H1 (cell line): ENCODE measurements at regions not wholly inside any gene's neighbourhood (a gene's known extent, or its start where the extent isn't known, plus 50 kb on each side); places are given as distances from the start of the nearest gene placed in this dataset.

Experiments
- CTCF ChIA-PET: fragments of 300-600 bp; sonication (Branson Sonifier 250); formaldehyde crosslinking; loops from one replicate; lab custom pipeline; 2021; ENCODE audit not compliant: partially characterized antibody; lab: Charles Lee
- POLR2A ChIA-PET: fragments of 300-600 bp; sonication (Branson Sonifier 250); formaldehyde crosslinking; loops from one replicate; lab custom pipeline; 2021; ENCODE audit warnings: inconsistent platforms; ENCODE audit not compliant: partially characterized antibody; lab: Charles Lee
- DNase-seq, 2 experiments: peaks; one replicate each; pipeline versions ENCODE4 v3.0.0 to v3.0.0-alpha.2; 2010 to 2022; ENCODE audit warnings: low spot score in 2 of 2, low read depth in 1 of 2, mixed read lengths in 1 of 2
- FAIRE-seq: peaks from 2 replicates; lab custom pipeline; 2011; peaks lifted over from hg19 to GRCh38; lab: Jason Lieb, UNC
- H2AFZ ChIP-seq: 2 replicates; pipeline ENCODE4 v1.8.1; 2012; ENCODE audit warnings: low read length, inconsistent platforms
- H2AK5ac ChIP-seq: 2 replicates; pipeline ENCODE4 v1.6.1; 2013; ENCODE audit warnings: low read depth, low read length
- H2BK120ac ChIP-seq: replicated peaks from 2 replicates; pipeline ENCODE3; 2013; ENCODE audit warnings: low read depth, low read length, inconsistent platforms
- H2BK12ac ChIP-seq: 2 replicates; pipeline ENCODE4 v1.6.1; 2013; ENCODE audit warnings: low read depth, low read length
- H2BK15ac ChIP-seq: 2 replicates; pipeline ENCODE4 v1.6.1; 2013; ENCODE audit warnings: low read length
- H2BK20ac ChIP-seq: 2 replicates; pipeline ENCODE4 v1.6.1; 2013; ENCODE audit warnings: low read length
- H2BK5ac ChIP-seq: 2 replicates; pipeline ENCODE4 v1.6.1; 2013; ENCODE audit warnings: low read depth, low read length
- H3K14ac ChIP-seq: 2 replicates; pipeline ENCODE4 v1.6.1; 2013; ENCODE audit warnings: inconsistent platforms; ENCODE audit not compliant: insufficient read length
- H3K18ac ChIP-seq: 2 replicates; pipeline ENCODE4 v1.6.1; 2013; ENCODE audit warnings: low read length; ENCODE audit errors: extremely low read depth
- H3K23ac ChIP-seq: 2 replicates; pipeline ENCODE4 v1.6.1; 2013; ENCODE audit warnings: inconsistent platforms; ENCODE audit not compliant: insufficient read length
- H3K23me2 ChIP-seq: 2 replicates; pipeline ENCODE4 v1.6.1; 2013; ENCODE audit warnings: low read depth, low read length
- H3K27ac ChIP-seq: 2 replicates; pipeline ENCODE4 v1.6.1; 2011; ENCODE audit warnings: low read depth, low read length, inconsistent platforms
- H3K27me3 ChIP-seq, 4 experiments: replicated peaks in 1 of 4; 1 replicate in 1 of 4; 2 replicates in 3 of 4; pipeline versions ENCODE4 v1.6.1 to v1.8.1; 2011 to 2013; ENCODE audit warnings: low read length in 3 of 4, mild to moderate bottlenecking in 3 of 4, inconsistent platforms in 2 of 4, mixed read lengths in 2 of 4, moderate library complexity in 1 of 4; ENCODE audit not compliant: control insufficient read depth in 3 of 4, insufficient read depth in 3 of 4; ENCODE audit errors: extremely low read depth in 1 of 4
- H3K36me3 ChIP-seq, 4 experiments: 2 replicates each; pipeline versions ENCODE4 v1.6.1 to v1.8.1; 2011 to 2013; ENCODE audit warnings: mild to moderate bottlenecking in 4 of 4, low read length in 3 of 4, moderate library complexity in 2 of 4, control low read depth in 1 of 4, inconsistent platforms in 1 of 4; ENCODE audit not compliant: insufficient read depth in 4 of 4, control insufficient read depth in 2 of 4
- H3K4ac ChIP-seq: replicated peaks from 2 replicates; pipeline ENCODE3; 2013; ENCODE audit warnings: low read length, low read depth, mixed read lengths, inconsistent platforms; ENCODE audit not compliant: insufficient read length
- H3K4me1 ChIP-seq, 4 experiments: replicated peaks in 1 of 4; 1 replicate in 1 of 4; 2 replicates in 3 of 4; pipeline versions ENCODE4 v1.6.1 to v1.8.1; 2011 to 2013; ENCODE audit warnings: low read length in 3 of 4, inconsistent platforms in 2 of 4, mixed read lengths in 1 of 4; ENCODE audit not compliant: insufficient read depth in 4 of 4, control insufficient read depth in 3 of 4
- H3K4me2 ChIP-seq, 2 experiments: 2 replicates each; pipeline versions ENCODE4 v1.6.1 to v1.8.1; 2011 to 2013; ENCODE audit warnings: low read depth in 2 of 2, low read length in 2 of 2, control low read depth in 1 of 2, inconsistent platforms in 1 of 2, mild to moderate bottlenecking in 1 of 2; ENCODE audit not compliant: insufficient read depth in 1 of 2
- H3K4me3 ChIP-seq, 4 experiments: fragments of 200-600, 300-600 bp in 1 of 4; sonication (generic), shearing (Covaris generic), sonication (Bioruptor Twin) in 1 of 4; 2 replicates each; pipeline versions ENCODE4 v1.5.1 to v1.8.1; 2011 to 2016; ENCODE audit warnings: low read length in 4 of 4, low read depth in 3 of 4, control low read depth in 2 of 4, inconsistent platforms in 2 of 4, mild to moderate bottlenecking in 2 of 4, mixed read lengths in 1 of 4, moderate library complexity in 1 of 4; ENCODE audit not compliant: insufficient read depth in 2 of 4; ENCODE audit errors: extremely low read depth in 1 of 4
- H3K56ac ChIP-seq: replicated peaks from 2 replicates; pipeline ENCODE3; 2013; ENCODE audit warnings: low read depth, mild to moderate bottlenecking, mixed read lengths, low read length, inconsistent platforms; ENCODE audit not compliant: insufficient read length
- H3K79me1 ChIP-seq: 2 replicates; pipeline ENCODE4 v1.6.1; 2013; ENCODE audit warnings: low read depth, low read length, control low read depth
- H3K79me2 ChIP-seq, 2 experiments: 2 replicates each; pipeline versions ENCODE4 v1.6.1 to v1.8.1; 2012 to 2013; ENCODE audit warnings: low read length in 2 of 2, mild to moderate bottlenecking in 2 of 2, inconsistent platforms in 1 of 2; ENCODE audit not compliant: insufficient read depth in 2 of 2, control insufficient read depth in 1 of 2
- H3K9ac ChIP-seq, 4 experiments: replicated peaks in 1 of 4; 1 replicate in 1 of 4; 2 replicates in 3 of 4; pipeline versions ENCODE4 v1.6.1 to v1.8.1; 2011 to 2013; ENCODE audit warnings: low read depth in 3 of 4, low read length in 3 of 4, control low read depth in 2 of 4, mild to moderate bottlenecking in 2 of 4, moderate library complexity in 2 of 4, inconsistent platforms in 1 of 4; ENCODE audit errors: extremely low read depth in 1 of 4
- H3K9me3 ChIP-seq, 2 experiments: 2 replicates each; pipeline versions ENCODE4 v1.6.1 to v1.8.1; 2012 to 2013; ENCODE audit warnings: mild to moderate bottlenecking in 2 of 2, moderate library complexity in 2 of 2, control low read depth in 1 of 2, inconsistent platforms in 1 of 2, low read depth in 1 of 2, low read length in 1 of 2, mixed read lengths in 1 of 2; ENCODE audit not compliant: insufficient read depth in 2 of 2
- H4K20me1 ChIP-seq, 2 experiments: replicated peaks in 1 of 2; 2 replicates each; pipeline versions ENCODE3 to v1.8.1; 2011 to 2013; ENCODE audit warnings: inconsistent platforms in 2 of 2, low read length in 2 of 2, mild to moderate bottlenecking in 1 of 2; ENCODE audit not compliant: insufficient read depth in 2 of 2, control insufficient read depth in 1 of 2
- H4K5ac ChIP-seq: 2 replicates; pipeline ENCODE4 v1.6.1; 2013; ENCODE audit warnings: low read length, low read depth, mixed read lengths, inconsistent platforms; ENCODE audit not compliant: insufficient read length
- H4K8ac ChIP-seq: 2 replicates; pipeline ENCODE4 v1.8.0; 2013; ENCODE audit warnings: mild to moderate bottlenecking, moderate library complexity, low read length, inconsistent platforms; ENCODE audit not compliant: insufficient read depth; ENCODE audit errors: extremely low read depth
- H4K91ac ChIP-seq: replicated peaks from 2 replicates; pipeline ENCODE3; 2013; ENCODE audit warnings: low read length, mixed read lengths, inconsistent platforms; ENCODE audit not compliant: insufficient read length
- ATF2 ChIP-seq: IDR thresholded peaks from 2 replicates; pipeline ENCODE4 v1.6.1; 2012; ENCODE audit warnings: low read length, inconsistent platforms
- CHD2 ChIP-seq: IDR thresholded peaks from 2 replicates; pipeline ENCODE4 v1.6.1; 2012; ENCODE audit warnings: low read length, improper control_type of control experiment
- CTCF ChIP-seq, 3 experiments: IDR thresholded peaks; 1 replicate in 2 of 3; 2 replicates in 1 of 3; pipeline versions ENCODE4 v1.5.1 to v1.6.1; 2011; ENCODE audit warnings: low read length in 3 of 3, mild to moderate bottlenecking in 3 of 3, inconsistent platforms in 2 of 3, low read depth in 1 of 3, moderate library complexity in 1 of 3; ENCODE audit not compliant: insufficient read depth in 1 of 3; ENCODE audit errors: control extremely low read depth in 1 of 3
- JUN ChIP-seq: IDR thresholded peaks from 2 replicates; pipeline ENCODE4 v1.6.1; 2011; ENCODE audit warnings: low read depth, mild to moderate bottlenecking, improper control_type of control experiment, low read length
- SP2 ChIP-seq: IDR thresholded peaks from 2 replicates; pipeline ENCODE4 v1.6.1; 2012; ENCODE audit warnings: mild to moderate bottlenecking, low read length, inconsistent platforms
- SUZ12 ChIP-seq: fragments of 200-600 bp; sonication (generic); IDR thresholded peaks from 2 replicates; pipeline ENCODE4 v1.6.1; 2012; ENCODE audit warnings: mild to moderate bottlenecking, inconsistent platforms, low read length, moderate library complexity, mixed read lengths
- ZNF274 ChIP-seq: IDR thresholded peaks from 2 replicates; pipeline ENCODE4 v1.7.0; 2012; ENCODE audit warnings: low read length, borderline replicate concordance; ENCODE audit errors: extremely low read depth
- WGBS, 2 experiments: shearing (Covaris generic) in 1 of 2; methylation state at CpG; one replicate each; pipeline versions ENCODE4 v1.1.6 to v1.1.7; 2013 to 2015; ENCODE audit warnings: low lambda C conversion rate in 2 of 2, mixed read lengths in 2 of 2, inconsistent platforms in 1 of 2, low coverage in 1 of 2, missing lambda C conversion rate in 1 of 2; ENCODE audit not compliant: insufficient replicate concordance in 2 of 2, insufficient coverage in 1 of 2, insufficient read length in 1 of 2; ENCODE audit errors: extremely low coverage in 1 of 2, missing lambda C conversion rate in 1 of 2; 5-methylcytosine and 5-hydroxymethylcytosine counted together

GRCh38 chr4:79049840-79050540, 110.8 kb upstream of the PAQR3 start:
- H3K79me1 ChIP-seq, result no peaks in the 10 kb centered on the region
- no peak overlapping the region for H3K14ac ChIP-seq
- H3K4me1 ChIP-seq, result no peaks in the 10 kb centered on the region
- 0 out of 2 replicates have a peak overlapping the region, but pooled peaks have one; percentile 42 for H4K8ac ChIP-seq
- H3K4ac ChIP-seq, result no peak overlapping the region
- no peak overlapping the region for H3K56ac ChIP-seq
- H2AK5ac ChIP-seq, result no peak overlapping the region
- no peaks in the 10 kb centered on the region for H3K27me3 ChIP-seq
- H3K23ac ChIP-seq, result no peak overlapping the region
- no peak overlapping the region for H2BK20ac ChIP-seq
- no peak overlapping the region for H3K27ac ChIP-seq
- H3K9ac ChIP-seq, result no peak overlapping the region
- ChIA-PET CTCF (interaction anchor here (0.7 to 1.4 kb wide), 2 partner anchors 26 to 191 kb away, joined by 3 read pairs; no protein-coding TSS in a partner anchor), POLR2A (no interaction called here)
- 0 out of 2 replicates have a peak overlapping the region, but pooled peaks have one; percentile 43 for H2AFZ ChIP-seq
- no peaks in the 10 kb centered on the region for H3K79me2 ChIP-seq
- H3K23me2 ChIP-seq, result no peaks in the 10 kb centered on the region
- no peak for TF ChIP-seq JUN
- no peak for TF ChIP-seq CHD2
- TF ChIP-seq CTCF (IDR thresholded peaks at IDR 0.05; ENCODE audit: control extremely low read depth in 1 of 3, insufficient read depth in 1 of 3, low read depth in 1 of 3, low read length in 3 of 3), result no peak
- no peak for TF ChIP-seq SUZ12
- no peak for TF ChIP-seq SP2
- TF ChIP-seq ATF2, result no peak
- no peak for TF ChIP-seq ZNF274
- no peak overlapping the region for H3K4me2 ChIP-seq
- no peak overlapping the region for H2BK5ac ChIP-seq
- no peak for FAIRE-seq
- H4K5ac ChIP-seq, result no peak overlapping the region
- H2BK120ac ChIP-seq, result no peak overlapping the region
- H4K91ac ChIP-seq, result no peak overlapping the region
- H3K4me3 ChIP-seq, result no peak overlapping the region
- H2BK12ac ChIP-seq, result no peak overlapping the region
- no peak overlapping the region for H2BK15ac ChIP-seq
- DNase-seq, result no peak
- no peaks in the 10 kb centered on the region for H4K20me1 ChIP-seq
- H3K18ac ChIP-seq, result no peak overlapping the region
- no peaks in the 10 kb centered on the region for H3K36me3 ChIP-seq
- 92% methylated on average over 27 of the region's 27 CpGs; no CpG with 5 or more reads in 1 of the 2 experiments for WGBS, 2 experiments
- H3K9me3 ChIP-seq, result no peaks in the 10 kb centered on the region
